Mucosa of descending colon (tissue), 3 donors: ENCODE measurements at regions not wholly inside any gene's neighbourhood (a gene's known extent, or its start where the extent isn't known, plus 50 kb on each side); places are given as distances from the start of the nearest gene placed in this dataset.

Experiments
- ATAC-seq: fragments of 200-7000 bp; cut with Tn5 transposase; one replicate; pipeline ENCODE4 v1.9.1; 2020; ENCODE audit warnings: mild to moderate bottlenecking, moderate library complexity
- DNase-seq, 3 donors: peaks; one replicate each; pipeline ENCODE4 v3.0.0-alpha.2; 2020
- H3K36me3 ChIP-seq: fragments of 200-600 bp; one replicate; pipeline ENCODE4 v1.8.0; 2021; ENCODE audit warnings: low read depth, mild to moderate bottlenecking
- H3K4me1 ChIP-seq: fragments of 200-600 bp; one replicate; pipeline ENCODE4 v1.8.0; 2021; ENCODE audit warnings: low read depth, mild to moderate bottlenecking
- H3K4me3 ChIP-seq: fragments of 200-600 bp; one replicate; pipeline ENCODE4 v1.8.0; 2021; ENCODE audit warnings: mild to moderate bottlenecking
- H3K9me3 ChIP-seq: fragments of 200-600 bp; one replicate; pipeline ENCODE4 v1.8.0; 2021; ENCODE audit warnings: mild to moderate bottlenecking
- CTCF ChIP-seq: fragments of 200-600 bp; IDR thresholded peaks from one replicate; pipeline ENCODE4 v1.8.0; 2022; ENCODE audit warnings: antibody characterized with exemption, mild to moderate bottlenecking
- intact Hi-C, 2 donors: fragments of 100-400 bp; cut with DNase I in 1 of 2; cut with micrococcal nuclease in 1 of 2; formaldehyde crosslinking; loops; one replicate each; pipeline versions ENCODE4 v1.11.0 to v1.11.1; 2022; cut with DNase I, micrococcal nuclease
- donor health status: DM: no; HTN: no; CAD: no; lungs with moderate emphysema.
- donor health status: DM: no; HTN: no; CAD: no.
- donor health status: DM: no; HTN: yes; CAD: no.

- Histone ChIP-seq H3K36me3 (no peaks in the 10 kb centered on the region), H3K4me1 (no peaks in the 10 kb centered on the region), H3K4me3 (no peak overlapping the region), H3K9me3 (no peaks in the 10 kb centered on the region)
- intact Hi-C loops, result no loop called here
- DNase-seq (no peak), ATAC-seq (no peak)
- TF ChIP-seq CTCF, result no peak
Observed at GRCh38 chr9:2904242-2904930, 60.5 kb upstream of the PUM3 start.
